Endothelial cell of umbilical vein (primary cell): ENCODE measurements at regions not wholly inside any gene's neighbourhood (a gene's known extent, or its start where the extent isn't known, plus 50 kb on each side); places are given as distances from the start of the nearest gene placed in this dataset.

Experiments
- CTCF ChIP-seq, 2 donors: IDR thresholded peaks; 1 replicate in 1 of 2; 2 replicates in 1 of 2; pipeline ENCODE4 v1.5.1; 2011; ENCODE audit warnings: low read length in 2 of 2, mild to moderate bottlenecking in 2 of 2, moderate library complexity in 2 of 2, control low read depth in 1 of 2, inconsistent platforms in 1 of 2, low read depth in 1 of 2; ENCODE audit not compliant: insufficient read depth in 1 of 2; ENCODE audit errors: extremely low read depth in 1 of 2
- EZH2 ChIP-seq: IDR thresholded peaks from 2 replicates; pipeline ENCODE4 v1.6.1; 2012; ENCODE audit warnings: borderline replicate concordance, low read depth, mild to moderate bottlenecking, moderate library complexity, low read length, inconsistent platforms; ENCODE audit not compliant: severe bottlenecking
- FOS ChIP-seq: IDR thresholded peaks from 2 replicates; pipeline ENCODE4 v1.6.1; 2011; ENCODE audit warnings: mild to moderate bottlenecking, low read length, moderate library complexity, borderline replicate concordance; ENCODE audit not compliant: insufficient read depth
- GATA2 ChIP-seq: IDR thresholded peaks from 2 replicates; pipeline ENCODE4 v1.7.0; 2011; ENCODE audit warnings: low read depth, mild to moderate bottlenecking, moderate library complexity, mixed read lengths, low read length; ENCODE audit not compliant: insufficient read length, insufficient read depth
- JUN ChIP-seq: IDR thresholded peaks from 2 replicates; pipeline ENCODE4 v1.6.1; 2011; ENCODE audit warnings: borderline replicate concordance, low read depth; ENCODE audit not compliant: insufficient read length, insufficient read depth
- MAX ChIP-seq: IDR thresholded peaks from 2 replicates; pipeline ENCODE4 v1.6.1; 2011; ENCODE audit not compliant: insufficient read depth, insufficient read length
- MYC ChIP-seq: IDR thresholded peaks from one replicate; pipeline ENCODE4 v1.6.1; 2011; ENCODE audit warnings: mild to moderate bottlenecking, low read depth, low read length
- POLR2A ChIP-seq: IDR thresholded peaks from 2 replicates; pipeline ENCODE4 v1.6.1; 2012; ENCODE audit warnings: low read depth, mild to moderate bottlenecking, control low read depth, low read length
- POLR2AphosphoS5 ChIP-seq: IDR thresholded peaks from 2 replicates; pipeline ENCODE4 v1.6.1; 2012; ENCODE audit warnings: low read depth, mild to moderate bottlenecking, control low read depth, low read length, moderate library complexity; ENCODE audit not compliant: insufficient read depth

- no peak for TF ChIP-seq CTCF (IDR thresholded peaks at IDR 0.05; ENCODE audit: extremely low read depth in 1 of 2, insufficient read depth in 1 of 2, low read depth in 1 of 2, low read length in 2 of 2)
- TF ChIP-seq FOS = no peak
- no peak for TF ChIP-seq GATA2
- no peak for TF ChIP-seq POLR2A
- TF ChIP-seq POLR2AphosphoS5 = no peak
- TF ChIP-seq MAX = no peak
- TF ChIP-seq EZH2 = no peak
- TF ChIP-seq MYC = no peak
- TF ChIP-seq JUN = no peak
Observed at GRCh38 chr5:158485047-158485446, 614.7 kb downstream of the EBF1 start.
